HG02642 (cell line): ENCODE measurements at regions not wholly inside any gene's neighbourhood (a gene's known extent, or its start where the extent isn't known, plus 50 kb on each side); places are given as distances from the start of the nearest gene placed in this dataset.
"Not testable (repeated sequence)": the region's sequence is repeated elsewhere in the genome, so short reads cannot be mapped to it uniquely, and the experiment has no call there.

Experiments used
- ATAC-seq: cut with Tn5 transposase; IDR thresholded peaks from one replicate; pipeline ENCODE4 v1.9.1; 2021; ENCODE audit warnings: mild to moderate bottlenecking; ENCODE audit not compliant: unreplicated experiment, poor library complexity

DNA sequence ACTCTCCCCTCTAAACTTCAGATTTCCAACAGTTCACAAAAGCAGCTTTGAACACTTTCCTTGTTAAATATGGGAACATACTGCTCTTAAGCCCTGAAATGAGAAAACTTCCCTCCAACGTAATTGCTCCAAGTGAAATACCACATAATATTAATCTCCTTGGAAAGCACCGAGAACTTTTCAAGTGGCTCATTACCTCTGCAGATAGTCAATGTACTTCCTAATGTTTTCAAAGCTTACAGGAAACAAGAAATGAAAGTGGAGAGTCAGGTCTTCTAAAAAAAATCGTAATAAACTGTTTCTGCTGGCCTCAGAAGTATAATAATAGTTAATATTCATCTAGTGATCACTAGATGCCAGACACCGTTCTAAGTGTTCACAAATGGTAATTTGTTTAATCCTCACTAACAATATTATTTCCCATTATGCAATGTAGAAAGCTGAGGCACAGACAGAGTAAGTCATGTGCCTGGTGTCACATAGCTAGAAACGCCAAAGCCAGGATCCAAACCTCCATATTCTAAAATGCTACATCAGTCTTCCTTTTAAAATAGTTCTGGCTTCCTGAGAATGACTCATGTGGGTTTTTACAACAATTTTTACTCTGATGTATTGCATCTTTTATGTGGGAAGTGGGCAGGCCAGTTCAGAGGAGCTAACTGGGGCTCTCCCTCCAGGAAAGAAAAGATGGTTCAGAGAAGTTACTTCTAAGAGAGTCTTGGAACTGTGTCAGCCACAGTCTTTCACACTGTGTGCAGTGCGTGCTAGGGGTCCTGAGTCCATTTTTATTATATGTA is 177.2 kb downstream of the PLPPR4 start:
- no peak for ATAC-seq

DNA sequence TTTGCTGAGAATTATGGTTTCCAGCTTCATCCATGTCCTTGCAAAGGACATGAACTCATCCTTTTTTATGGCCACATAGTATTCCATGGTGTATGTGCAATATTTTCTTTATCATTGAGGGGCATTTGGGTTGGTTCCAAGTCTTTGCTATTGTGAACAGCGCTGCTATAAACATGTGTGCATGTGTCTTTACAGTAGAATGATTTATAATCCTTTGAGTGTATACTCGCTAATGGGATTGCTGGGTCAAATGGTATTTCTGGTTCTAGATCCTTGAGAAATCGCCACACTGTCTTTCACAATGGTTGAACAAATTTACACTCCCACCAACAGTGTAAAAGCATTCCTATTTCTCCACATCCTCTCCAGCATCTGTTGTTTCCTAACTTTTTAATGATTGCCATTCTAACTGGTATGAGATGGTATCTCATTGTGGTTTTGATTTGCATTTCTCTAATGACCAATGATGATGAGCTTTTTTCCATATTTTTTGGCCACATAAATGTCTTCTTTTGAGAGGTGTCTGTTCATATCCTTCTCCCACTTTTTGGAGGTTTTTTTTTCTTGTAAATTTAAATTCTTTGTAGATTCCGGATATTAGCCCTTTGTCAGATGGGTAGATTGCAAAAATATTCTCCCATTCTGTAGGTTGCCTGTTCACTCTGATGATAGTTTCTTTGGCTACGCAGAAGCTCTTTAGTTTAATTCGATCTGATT is 180.1 kb downstream of the PLPPR4 start:
- ATAC-seq: not testable (repeated sequence)

DNA sequence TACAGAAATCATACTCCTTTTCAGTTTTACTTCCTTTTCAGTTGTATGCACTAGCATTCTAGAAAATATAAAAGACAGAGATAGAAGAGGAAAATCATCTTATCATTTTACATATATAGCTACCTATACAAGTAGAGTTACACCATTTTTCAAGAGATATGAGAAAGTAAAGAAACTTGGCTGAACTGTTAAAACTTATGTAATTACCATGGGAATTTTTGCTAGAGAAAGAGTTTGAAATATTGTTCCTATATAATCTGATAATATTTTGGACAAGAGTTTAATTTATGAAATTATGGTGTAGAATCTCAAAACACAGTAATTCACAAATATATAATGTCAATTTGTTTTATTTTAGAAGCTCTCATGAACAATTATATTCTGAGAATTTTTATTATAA is 180.8 kb downstream of the PLPPR4 start:
- ATAC-seq: no peak

DNA sequence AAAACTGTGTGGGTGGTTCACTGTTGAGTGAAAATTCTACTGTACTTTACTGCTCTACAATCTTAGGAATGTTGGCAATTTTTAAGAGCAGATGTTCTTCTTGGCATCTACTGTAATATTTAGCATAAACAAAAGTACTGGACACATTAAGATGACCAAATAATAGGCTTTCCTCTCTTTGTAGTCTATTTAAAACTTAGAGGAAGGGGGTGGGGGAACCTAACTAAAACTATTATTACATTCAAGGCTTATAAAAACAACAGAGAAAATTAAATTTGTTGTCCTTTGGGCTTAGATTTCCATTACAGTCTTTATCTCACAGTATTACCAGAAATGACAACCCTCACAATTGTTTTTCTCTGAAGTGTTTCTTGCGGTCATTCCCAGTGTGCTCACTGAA is 181.2 kb downstream of the PLPPR4 start:
- ATAC-seq: no peak

DNA sequence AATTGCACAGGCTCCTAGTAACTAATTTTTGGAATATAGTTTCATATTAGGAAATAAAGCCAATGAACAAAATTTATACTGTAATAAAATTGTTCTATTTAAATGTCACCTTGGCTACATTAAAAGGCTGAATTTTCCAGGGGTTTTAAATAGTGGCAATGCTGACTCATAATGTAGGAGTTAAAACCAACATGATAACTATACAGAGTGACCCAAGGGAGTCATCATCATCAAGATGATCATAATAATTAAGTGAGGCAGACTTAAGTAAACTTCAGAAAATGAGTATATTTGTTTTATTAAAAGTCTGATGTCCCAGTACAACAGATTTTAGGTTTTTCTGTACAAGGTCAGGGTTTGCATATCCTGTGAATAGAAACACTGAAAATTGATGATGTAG is 183.4 kb downstream of the PLPPR4 start:
- no peak for ATAC-seq

DNA sequence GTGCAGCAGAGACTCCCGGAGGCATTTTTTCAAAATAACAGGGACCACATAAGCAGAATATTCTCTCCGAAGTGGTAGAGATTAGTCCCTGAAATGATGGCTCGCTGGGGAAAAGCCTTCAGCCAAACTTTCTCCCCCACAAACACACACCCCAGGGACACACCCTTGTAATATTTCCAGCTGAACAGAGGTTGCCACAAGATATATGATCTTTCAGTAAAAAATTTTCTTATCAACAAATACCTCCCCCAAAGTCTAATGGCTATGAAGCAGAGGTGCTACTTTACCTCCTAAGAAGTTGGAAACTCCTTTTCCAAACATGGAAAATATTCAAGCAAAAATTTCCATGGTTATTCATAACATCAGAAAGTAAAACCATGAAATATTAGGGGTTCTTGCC is 190.2 kb upstream of the PALMD start:
- ATAC-seq: no peak

DNA sequence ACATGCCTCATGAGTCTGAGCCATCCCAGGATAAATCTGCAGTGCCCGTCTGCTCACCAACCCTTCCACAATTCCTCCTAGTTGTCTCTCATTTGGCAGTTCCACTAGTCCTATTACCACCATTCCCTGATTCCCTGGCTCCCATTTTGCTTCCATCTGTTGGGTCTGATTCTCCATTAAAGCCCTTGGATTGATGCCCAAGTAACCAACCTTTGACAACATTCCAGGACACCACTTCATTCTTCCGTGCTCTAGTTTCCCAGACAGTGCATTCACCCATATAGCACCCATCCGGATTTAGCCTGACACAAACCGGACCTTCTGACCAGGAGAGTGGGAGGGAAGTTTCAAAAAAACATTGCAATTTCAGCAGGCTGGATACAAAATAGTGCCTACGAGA is 189.4 kb upstream of the PALMD start:
- ATAC-seq: no peak

DNA sequence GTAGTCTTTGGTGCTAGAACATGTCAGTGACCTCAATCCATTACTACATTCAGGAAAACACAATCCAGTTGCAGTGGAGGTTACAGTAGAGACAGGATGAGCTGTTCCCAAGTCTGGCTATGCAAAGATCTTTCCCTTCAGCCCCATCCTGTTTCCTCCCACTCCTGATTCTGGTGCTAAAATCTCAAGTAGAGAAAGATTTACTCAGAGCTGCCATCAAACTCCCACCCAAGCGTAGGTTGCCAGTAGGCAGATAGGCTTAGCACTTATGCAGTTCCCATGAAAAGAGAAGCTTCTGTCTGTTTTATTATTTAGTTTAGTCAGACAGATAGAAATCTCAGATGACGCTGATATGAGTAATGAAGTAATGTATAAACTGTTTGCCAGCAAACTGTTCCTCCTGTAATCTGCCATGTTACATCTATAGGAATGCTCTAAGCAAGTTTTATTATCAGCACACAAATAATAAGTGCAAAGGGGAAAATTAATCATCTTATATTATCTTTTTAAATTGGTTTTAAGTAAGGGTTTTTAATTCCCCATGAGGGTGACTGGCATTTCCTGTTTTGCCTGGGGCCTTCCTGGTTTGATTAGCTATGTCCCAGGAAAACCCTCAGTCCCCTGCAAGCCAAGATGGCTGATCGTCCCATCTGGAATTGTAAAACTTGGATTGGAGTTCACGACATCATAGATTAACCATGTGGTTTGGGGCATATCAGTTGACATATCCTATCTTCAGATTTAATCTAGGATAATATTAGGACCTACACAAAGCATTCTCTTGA is 188.3 kb upstream of the PALMD start:
- ATAC-seq: no peak

DNA sequence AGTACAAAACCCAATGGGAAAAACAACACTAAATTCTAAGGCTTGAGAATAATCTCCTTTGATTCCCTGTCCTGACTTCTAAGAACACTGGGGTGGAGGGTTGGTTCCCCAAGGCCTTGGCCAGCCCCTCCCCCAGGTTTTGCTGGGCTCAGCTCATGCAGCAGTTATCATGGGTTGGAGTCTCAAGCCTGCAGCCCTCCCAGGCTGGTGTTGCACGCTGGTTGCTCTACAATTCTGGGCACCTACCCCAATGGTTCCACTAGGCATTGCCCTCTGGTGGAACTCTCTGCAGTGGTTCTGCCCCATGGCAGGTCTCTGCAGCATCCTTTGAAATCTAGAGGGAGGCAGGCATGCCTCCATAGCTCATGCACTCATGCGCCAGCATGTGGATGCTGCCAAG is 184.4 kb upstream of the PALMD start:
- ATAC-seq: no peak

DNA sequence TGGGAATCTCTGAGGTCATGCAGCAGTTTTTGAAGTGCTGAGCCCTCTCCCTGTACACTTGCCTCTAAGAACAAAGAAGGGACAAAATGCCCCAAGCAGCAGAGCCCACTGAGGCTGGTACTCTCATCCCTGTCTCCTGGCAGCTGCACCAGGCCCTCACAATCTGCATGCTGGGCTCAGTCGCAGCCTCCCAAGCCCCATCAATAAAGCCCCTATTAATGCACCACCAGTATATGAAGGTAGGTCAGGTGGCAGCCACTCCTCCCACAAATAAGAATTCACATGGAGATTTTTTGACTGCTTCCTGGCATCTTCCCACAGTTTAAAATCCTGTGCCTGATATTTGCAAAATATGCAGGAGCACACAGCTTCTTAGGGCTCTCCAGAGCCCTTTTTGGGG is 181.2 kb upstream of the PALMD start:
- ATAC-seq: no peak

DNA sequence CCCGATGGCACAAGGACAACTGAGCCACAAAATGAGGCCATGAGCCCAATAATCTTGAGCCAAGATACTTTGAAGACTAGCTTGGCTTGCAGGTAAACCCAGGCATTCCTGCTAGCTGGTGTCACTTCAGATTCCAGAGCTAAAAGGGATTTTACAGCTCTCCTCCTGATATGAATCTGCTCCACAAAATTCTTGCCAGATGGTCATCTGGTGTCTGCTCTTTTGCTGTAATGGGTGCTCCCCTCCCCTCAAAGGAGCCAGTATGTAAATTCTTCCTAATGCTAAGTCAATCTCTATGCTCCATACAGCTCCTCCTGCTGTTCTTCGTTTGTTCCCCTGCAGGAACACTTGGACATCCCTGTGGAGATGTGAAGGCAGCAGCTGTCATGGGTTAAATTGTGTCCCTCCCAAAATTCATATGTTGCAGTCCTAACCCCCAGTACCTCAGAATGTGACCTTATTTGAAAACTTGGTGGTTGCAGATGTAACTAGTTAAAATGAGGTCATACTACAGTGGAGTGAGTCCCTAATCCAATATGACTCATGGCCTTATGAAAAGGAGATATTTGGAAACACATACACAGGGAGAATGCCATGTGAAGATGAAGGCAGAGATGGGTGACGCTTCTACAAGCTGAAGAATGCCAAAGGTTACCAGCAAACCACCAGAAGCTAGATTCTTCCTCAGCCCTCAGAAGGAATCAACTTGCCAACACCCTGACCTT is 180.6 kb upstream of the PALMD start:
- no peak for ATAC-seq

DNA sequence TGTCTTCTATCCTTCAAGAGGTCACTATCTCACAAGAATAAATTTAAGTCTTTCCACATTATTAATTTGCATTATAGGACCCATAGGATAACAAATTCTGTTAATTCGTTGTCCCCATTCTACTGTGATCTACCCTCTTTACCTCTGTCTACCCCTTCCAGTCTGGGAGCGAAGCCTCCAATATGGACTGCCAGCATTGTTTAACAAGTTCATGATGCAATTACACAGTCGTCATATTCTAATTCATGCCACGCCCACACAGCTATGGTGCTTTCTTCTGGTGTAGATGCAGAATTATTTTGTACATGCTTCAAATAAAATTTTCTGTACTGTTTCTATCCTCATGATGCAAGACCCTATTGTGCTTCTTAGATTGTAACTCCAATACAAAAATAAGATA is 178.3 kb upstream of the PALMD start:
- ATAC-seq: no peak

DNA sequence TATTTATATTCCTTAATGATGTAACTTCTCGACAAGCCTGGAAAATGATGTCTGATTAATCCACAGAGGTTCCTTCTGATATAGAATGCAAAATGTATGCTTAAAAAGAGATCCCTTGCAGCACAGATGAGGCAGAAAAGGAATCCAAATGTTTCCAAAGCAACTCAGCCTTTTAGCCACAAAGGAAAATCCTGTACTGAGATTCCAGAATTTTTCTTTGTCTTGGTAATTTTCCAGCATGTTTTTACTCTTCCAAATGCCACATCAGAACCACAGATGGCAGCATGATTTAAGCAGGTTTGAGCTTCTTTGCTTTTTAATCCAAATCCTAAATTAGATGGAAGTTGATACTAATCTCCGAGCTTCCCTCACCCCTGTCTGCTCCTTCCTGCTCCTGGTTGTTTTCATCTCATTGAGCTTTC is 176.4 kb upstream of the PALMD start:
- ATAC-seq: no peak

DNA sequence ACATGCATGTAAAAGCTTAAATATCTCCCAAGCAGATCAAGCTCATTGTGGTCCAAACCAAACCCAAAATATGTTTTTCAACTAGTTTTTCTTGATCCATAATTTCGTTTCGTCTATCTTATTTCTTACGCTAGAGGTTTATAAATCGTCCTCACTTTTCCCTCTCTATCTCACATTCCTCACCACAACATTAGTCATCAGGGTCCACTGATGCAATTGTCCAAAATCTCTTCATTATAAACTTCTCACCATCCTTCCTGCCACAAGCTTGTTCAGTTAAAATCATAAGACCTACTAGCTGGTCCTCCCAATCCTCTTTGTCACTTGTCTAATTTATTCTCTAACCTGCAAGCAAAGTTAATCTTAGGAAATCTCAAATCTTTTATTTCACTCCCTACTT is 173.0 kb upstream of the PALMD start:
- no peak for ATAC-seq

DNA sequence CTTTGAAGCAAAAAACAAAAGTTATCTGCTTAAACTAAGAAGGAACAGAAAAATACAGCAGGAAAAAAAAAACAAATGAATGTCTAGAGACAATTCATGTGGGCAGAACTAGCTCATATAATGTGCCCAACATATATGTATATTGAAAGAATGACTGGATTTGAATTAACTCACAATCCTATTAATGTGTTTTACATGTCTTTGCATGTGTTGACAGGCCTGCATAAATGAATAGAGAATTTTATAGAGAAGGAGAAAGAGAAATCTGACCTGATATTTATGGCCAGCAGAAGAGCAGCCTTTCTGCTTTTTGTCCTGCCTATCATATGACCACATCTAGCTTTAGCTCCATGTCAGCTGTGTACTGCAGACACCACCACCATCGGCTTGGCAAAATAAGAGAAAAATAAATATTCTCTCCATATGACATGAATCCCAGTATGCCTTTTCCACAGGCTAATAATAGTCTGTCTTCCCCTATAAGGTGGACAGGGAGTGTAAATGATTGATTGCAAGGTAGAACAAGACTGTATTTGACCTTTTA is 171.5 kb upstream of the PALMD start:
- ATAC-seq: no peak

DNA sequence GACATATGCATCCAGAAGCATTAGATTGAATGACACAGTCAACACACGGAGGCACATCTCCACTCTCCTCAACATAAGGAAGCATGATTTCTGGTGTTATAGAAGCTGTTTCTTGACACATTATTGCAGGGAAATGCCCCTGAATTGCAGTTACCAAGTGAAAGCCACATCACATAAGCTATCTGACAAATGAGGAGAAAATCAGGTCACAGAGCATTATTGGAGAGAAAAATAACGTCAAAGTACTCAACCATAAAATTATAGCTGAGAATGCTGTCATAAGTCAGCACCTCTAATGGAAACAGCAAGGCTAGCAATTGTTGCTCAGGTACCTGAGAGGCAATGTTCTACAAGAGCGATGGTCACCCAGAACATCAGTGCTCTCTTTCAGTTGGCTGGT is 169.9 kb upstream of the PALMD start:
- ATAC-seq: no peak

DNA sequence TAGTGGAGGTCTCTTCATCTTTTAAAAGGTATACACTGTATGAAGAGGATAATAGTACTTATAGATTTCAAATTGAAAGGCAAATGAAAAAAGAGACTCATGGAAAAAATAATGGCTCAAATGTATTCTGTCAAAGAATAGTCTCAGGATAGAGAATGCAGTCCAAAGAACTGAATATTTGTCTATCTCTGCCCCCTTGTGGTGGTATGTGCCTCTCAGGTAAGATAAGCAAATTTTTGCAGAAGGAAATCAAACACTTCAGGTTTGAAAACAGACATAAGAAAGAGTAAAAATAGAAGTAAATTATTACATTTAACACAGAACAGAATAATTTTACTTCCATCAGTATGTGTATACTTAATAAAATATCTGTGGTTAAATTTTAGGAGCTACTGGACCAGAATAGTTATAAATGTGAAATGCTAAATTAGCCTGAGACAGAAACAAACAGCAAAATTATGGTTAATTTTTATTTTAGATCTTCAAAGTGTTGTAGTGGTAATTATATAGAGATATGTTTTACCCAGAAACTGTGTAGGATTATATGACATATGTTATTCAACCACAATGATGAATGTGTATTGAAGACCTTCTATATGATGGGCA is 164.4 kb upstream of the PALMD start:
- peak; percentile 63 for ATAC-seq

DNA sequence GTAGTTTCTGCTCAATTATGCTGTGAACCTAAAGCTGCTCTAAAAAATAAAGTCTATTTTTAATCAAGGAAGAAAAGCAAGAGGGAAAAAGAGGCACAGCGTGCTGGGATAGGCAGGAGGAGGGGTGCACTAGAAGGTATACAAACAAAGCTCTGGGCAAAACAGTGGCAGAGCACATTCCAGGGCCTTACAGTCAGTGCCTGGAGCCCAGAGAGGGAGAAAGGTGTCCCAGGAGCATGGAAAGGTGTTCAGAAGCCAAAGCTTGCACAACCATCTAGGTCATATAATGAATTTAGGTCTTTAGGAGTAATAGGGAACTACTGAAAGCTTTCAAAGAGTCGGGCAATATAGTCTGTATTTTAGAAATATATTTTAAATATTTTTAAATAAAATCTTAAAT is 163.6 kb upstream of the PALMD start:
- ATAC-seq: no peak

DNA sequence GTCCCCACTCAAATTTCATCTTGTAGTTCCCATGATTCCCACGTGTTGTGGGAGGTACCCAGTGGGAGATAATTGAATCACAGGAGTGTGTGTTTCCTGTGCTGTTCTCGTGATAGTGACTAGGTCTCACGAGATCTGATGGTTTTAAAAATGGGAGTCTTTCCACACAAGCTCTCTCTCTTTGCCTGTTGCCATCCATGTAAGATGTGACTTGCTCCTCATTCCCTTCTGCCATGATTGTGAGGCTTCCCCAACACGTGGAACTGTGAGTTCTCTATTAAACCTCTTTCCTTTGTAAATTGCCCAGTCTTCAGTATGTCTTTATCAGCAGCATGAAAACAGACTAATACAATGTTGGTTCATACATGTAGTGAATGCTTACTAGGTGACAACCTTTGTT is 163.2 kb upstream of the PALMD start:
- ATAC-seq: no peak

DNA sequence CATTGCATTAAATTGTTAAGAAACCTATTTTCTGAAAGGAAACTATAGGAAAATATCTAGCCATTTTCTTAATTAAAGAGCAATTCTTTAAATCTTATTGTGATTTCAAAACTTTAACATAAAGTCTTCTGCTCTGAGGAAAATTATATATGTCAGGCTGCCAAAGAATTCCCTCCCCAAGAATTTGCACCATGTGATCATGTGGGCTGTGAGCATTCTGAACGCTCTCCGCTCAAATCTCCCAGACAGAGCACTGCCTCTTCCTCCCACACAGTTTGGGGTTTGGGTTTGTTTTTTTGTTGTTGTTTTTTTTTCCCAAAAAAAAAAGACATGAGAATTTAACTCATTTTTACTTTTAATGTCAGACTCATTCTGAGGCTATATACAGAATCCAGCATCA is 155.9 kb upstream of the PALMD start:
- no peak for ATAC-seq
